Hepatocyte (in vitro differentiated cells): ENCODE measurements at regions not wholly inside any gene's neighbourhood (a gene's known extent, or its start where the extent isn't known, plus 50 kb on each side); places are given as distances from the start of the nearest gene placed in this dataset.

ENCODE experiments used
- DNase-seq: peaks from one replicate; pipeline ENCODE4 v3.0.0-alpha.2; 2016; ENCODE audit warnings: low spot score
- H2AFZ ChIP-seq: fragments of 200-600 bp; sonication (generic); 2 replicates; pipeline ENCODE4 v1.6.0; 2016; ENCODE audit warnings: antibody characterized with exemption, mild to moderate bottlenecking
- H3K27ac ChIP-seq: fragments of 200-600 bp; sonication (generic); 2 replicates; pipeline ENCODE4 v1.5.1; 2016; ENCODE audit warnings: mild to moderate bottlenecking
- H3K27me3 ChIP-seq: fragments of 200-600 bp; sonication (generic); 2 replicates; pipeline ENCODE4 v1.6.1; 2016
- H3K36me3 ChIP-seq: fragments of 200-600 bp; sonication (generic); replicated peaks from 2 replicates; pipeline ENCODE4 v1.5.1; 2016; ENCODE audit warnings: low read depth; ENCODE audit not compliant: insufficient read depth
- H3K4me1 ChIP-seq: fragments of 200-600 bp; sonication (generic); 2 replicates; pipeline ENCODE4 v1.5.1; 2016; ENCODE audit warnings: mild to moderate bottlenecking, moderate library complexity; ENCODE audit not compliant: insufficient read depth
- H3K4me2 ChIP-seq: fragments of 200-600 bp; sonication (generic); 2 replicates; pipeline ENCODE4 v1.6.0; 2016
- H3K4me3 ChIP-seq: fragments of 200-600 bp; sonication (generic); 2 replicates; pipeline ENCODE4 v1.5.1; 2016; ENCODE audit warnings: mild to moderate bottlenecking
- H3K79me2 ChIP-seq: fragments of 200-600 bp; sonication (generic); 2 replicates; pipeline ENCODE4 v1.6.0; 2017; ENCODE audit warnings: mild to moderate bottlenecking
- H3K9me2 ChIP-seq: fragments of 200-600 bp; sonication (generic); replicated peaks from 2 replicates; pipeline ENCODE4 v1.6.0; 2017; ENCODE audit warnings: mild to moderate bottlenecking; ENCODE audit not compliant: insufficient read depth
- H3K9me3 ChIP-seq: fragments of 200-600 bp; sonication (generic); 2 replicates; pipeline ENCODE4 v1.5.1; 2016; ENCODE audit warnings: low read depth, mild to moderate bottlenecking
- H4K20me1 ChIP-seq: fragments of 200-600 bp; sonication (generic); 2 replicates; pipeline ENCODE4 v1.6.0; 2016; ENCODE audit warnings: mild to moderate bottlenecking; ENCODE audit not compliant: insufficient read depth, poor library complexity, severe bottlenecking
- CTCF ChIP-seq: fragments of 200-600 bp; sonication (generic); IDR thresholded peaks from 2 replicates; pipeline ENCODE4 v1.5.1; 2016; ENCODE audit warnings: antibody characterized with exemption, mild to moderate bottlenecking; ENCODE audit not compliant: poor library complexity
- EZH2 ChIP-seq: fragments of 200-600 bp; sonication (generic); IDR thresholded peaks from 2 replicates; pipeline ENCODE4 v1.6.1; 2016; ENCODE audit warnings: antibody characterized with exemption, mild to moderate bottlenecking, borderline replicate concordance
- EZH2phosphoT487 ChIP-seq: fragments of 200-600 bp; sonication (generic); IDR thresholded peaks from one replicate; pipeline ENCODE4 v1.6.1; 2018; ENCODE audit warnings: antibody characterized with exemption, mild to moderate bottlenecking, low read depth, moderate library complexity; ENCODE audit not compliant: unreplicated experiment, severe bottlenecking
- WGBS: methylation state at CpG from one replicate; pipeline ENCODE4 v1.1.6; 2016; ENCODE audit warnings: low lambda C conversion rate; ENCODE audit errors: missing lambda C conversion rate; 5-methylcytosine and 5-hydroxymethylcytosine counted together

- H3K36me3 ChIP-seq = no peaks in the 10 kb centered on the region
- WGBS = 87% methylated on average over 7 of the region's 7 CpGs
Observed at GRCh38 chr1:5371270-5371669, 621.0 kb downstream of the NPHP4 start.

GRCh38 chr1:5370311-5370710 is 621.9 kb downstream of the NPHP4 start:
- Histone ChIP-seq H4K20me1 (no peaks in the 10 kb centered on the region), H3K9me3 (no peaks in the 10 kb centered on the region), H3K4me3 (no peak overlapping the region), H2AFZ (no peak overlapping the region), H3K27ac (no peak overlapping the region), H3K4me1 (no peaks in the 10 kb centered on the region), H3K27me3 (no peaks in the 10 kb centered on the region), H3K79me2 (no peaks in the 10 kb centered on the region), H3K9me2 (no peaks in the 10 kb centered on the region), H3K4me2 (no peak overlapping the region), H3K36me3 (no peaks in the 10 kb centered on the region)
- WGBS = 89% methylated on average over 3 of the region's 3 CpGs
- TF ChIP-seq EZH2phosphoT487 = no peak
- no peak for TF ChIP-seq CTCF
- no peak for TF ChIP-seq EZH2
- no peak for DNase-seq

More at GRCh38 chr1:5371270-5371669, 621.0 kb downstream of the NPHP4 start:
- H3K27me3 ChIP-seq = no peaks in the 10 kb centered on the region
- H3K9me3 ChIP-seq = no peaks in the 10 kb centered on the region
- DNase-seq = no peak
- H3K4me2 ChIP-seq = no peak overlapping the region
- H3K4me1 ChIP-seq = no peaks in the 10 kb centered on the region
- H4K20me1 ChIP-seq = no peaks in the 10 kb centered on the region
- H3K27ac ChIP-seq = no peak overlapping the region
- H3K79me2 ChIP-seq = no peaks in the 10 kb centered on the region
- H3K4me3 ChIP-seq = no peak overlapping the region
- TF ChIP-seq EZH2phosphoT487 (no peak), EZH2 (no peak), CTCF (no peak)
- no peak overlapping the region for H2AFZ ChIP-seq
- H3K9me2 ChIP-seq = no peaks in the 10 kb centered on the region

GRCh38 chr1:5369223-5369622 is 623.0 kb downstream of the NPHP4 start:
- Histone ChIP-seq H3K36me3 (no peaks in the 10 kb centered on the region), H3K9me3 (no peaks in the 10 kb centered on the region), H3K4me3 (no peak overlapping the region), H3K27me3 (no peaks in the 10 kb centered on the region), H3K27ac (no peak overlapping the region), H3K9me2 (no peaks in the 10 kb centered on the region), H3K4me1 (no peaks in the 10 kb centered on the region), H2AFZ (no peak overlapping the region), H4K20me1 (no peaks in the 10 kb centered on the region), H3K79me2 (no peaks in the 10 kb centered on the region), H3K4me2 (no peak overlapping the region)
- no peak for DNase-seq
- TF ChIP-seq EZH2phosphoT487 (no peak), EZH2 (no peak), CTCF (no peak)
- 88% methylated on average over 1 of the region's 1 CpG for WGBS

GRCh38 chr1:5368201-5368600 is 624.0 kb downstream of the NPHP4 start:
- Histone ChIP-seq H3K79me2 (no peaks in the 10 kb centered on the region), H3K9me3 (no peaks in the 10 kb centered on the region), H3K9me2 (no peaks in the 10 kb centered on the region), H3K36me3 (no peaks in the 10 kb centered on the region), H4K20me1 (no peaks in the 10 kb centered on the region), H3K27ac (no peak overlapping the region), H3K27me3 (no peaks in the 10 kb centered on the region), H3K4me1 (no peaks in the 10 kb centered on the region), H3K4me3 (no peak overlapping the region), H3K4me2 (no peak overlapping the region), H2AFZ (no peak overlapping the region)
- no peak for DNase-seq
- WGBS = 68% methylated on average over 5 of the region's 5 CpGs
- no peak for TF ChIP-seq CTCF
- TF ChIP-seq EZH2phosphoT487 = no peak
- TF ChIP-seq EZH2 = no peak
